Kidney epithelial cell (primary cell): ENCODE measurements at regions not wholly inside any gene's neighbourhood (a gene's known extent, or its start where the extent isn't known, plus 50 kb on each side); places are given as distances from the start of the nearest gene placed in this dataset.

Experiments
- DNase-seq: peaks from one replicate; pipeline ENCODE4 v3.0.0-alpha.2; 2010; ENCODE audit warnings: low read depth
- H3K27me3 ChIP-seq: 2 replicates; pipeline ENCODE4 v1.6.0; 2011; ENCODE audit warnings: low read length; ENCODE audit not compliant: control insufficient read depth, insufficient read depth
- H3K36me3 ChIP-seq: 2 replicates; pipeline ENCODE4 v1.5.1; 2011; ENCODE audit warnings: low read length; ENCODE audit not compliant: control insufficient read depth, insufficient read depth
- H3K4me3 ChIP-seq: 2 replicates; pipeline ENCODE4 v1.5.1; 2011; ENCODE audit warnings: low read depth, mild to moderate bottlenecking, control low read depth, low read length
- TF ChIP-seq, protein P1 (sequence below): IDR thresholded peaks from 2 replicates; pipeline ENCODE4 v1.5.1; 2011; ENCODE audit warnings: mild to moderate bottlenecking, moderate library complexity, low read length, control low read depth, inconsistent platforms; ENCODE audit not compliant: insufficient read depth, poor library complexity, severe bottlenecking

GRCh38 chrX:124274438-124275181 is 57.9 kb upstream of the TEX13D start:
- Histone ChIP-seq H3K27me3 (no peaks in the 10 kb centered on the region), H3K36me3 (no peaks in the 10 kb centered on the region), H3K4me3 (no peak overlapping the region)
- DNase-seq: no peak
- TF ChIP-seq, protein P1, sequence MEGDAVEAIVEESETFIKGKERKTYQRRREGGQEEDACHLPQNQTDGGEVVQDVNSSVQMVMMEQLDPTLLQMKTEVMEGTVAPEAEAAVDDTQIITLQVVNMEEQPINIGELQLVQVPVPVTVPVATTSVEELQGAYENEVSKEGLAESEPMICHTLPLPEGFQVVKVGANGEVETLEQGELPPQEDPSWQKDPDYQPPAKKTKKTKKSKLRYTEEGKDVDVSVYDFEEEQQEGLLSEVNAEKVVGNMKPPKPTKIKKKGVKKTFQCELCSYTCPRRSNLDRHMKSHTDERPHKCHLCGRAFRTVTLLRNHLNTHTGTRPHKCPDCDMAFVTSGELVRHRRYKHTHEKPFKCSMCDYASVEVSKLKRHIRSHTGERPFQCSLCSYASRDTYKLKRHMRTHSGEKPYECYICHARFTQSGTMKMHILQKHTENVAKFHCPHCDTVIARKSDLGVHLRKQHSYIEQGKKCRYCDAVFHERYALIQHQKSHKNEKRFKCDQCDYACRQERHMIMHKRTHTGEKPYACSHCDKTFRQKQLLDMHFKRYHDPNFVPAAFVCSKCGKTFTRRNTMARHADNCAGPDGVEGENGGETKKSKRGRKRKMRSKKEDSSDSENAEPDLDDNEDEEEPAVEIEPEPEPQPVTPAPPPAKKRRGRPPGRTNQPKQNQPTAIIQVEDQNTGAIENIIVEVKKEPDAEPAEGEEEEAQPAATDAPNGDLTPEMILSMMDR: no peak

DNA sequence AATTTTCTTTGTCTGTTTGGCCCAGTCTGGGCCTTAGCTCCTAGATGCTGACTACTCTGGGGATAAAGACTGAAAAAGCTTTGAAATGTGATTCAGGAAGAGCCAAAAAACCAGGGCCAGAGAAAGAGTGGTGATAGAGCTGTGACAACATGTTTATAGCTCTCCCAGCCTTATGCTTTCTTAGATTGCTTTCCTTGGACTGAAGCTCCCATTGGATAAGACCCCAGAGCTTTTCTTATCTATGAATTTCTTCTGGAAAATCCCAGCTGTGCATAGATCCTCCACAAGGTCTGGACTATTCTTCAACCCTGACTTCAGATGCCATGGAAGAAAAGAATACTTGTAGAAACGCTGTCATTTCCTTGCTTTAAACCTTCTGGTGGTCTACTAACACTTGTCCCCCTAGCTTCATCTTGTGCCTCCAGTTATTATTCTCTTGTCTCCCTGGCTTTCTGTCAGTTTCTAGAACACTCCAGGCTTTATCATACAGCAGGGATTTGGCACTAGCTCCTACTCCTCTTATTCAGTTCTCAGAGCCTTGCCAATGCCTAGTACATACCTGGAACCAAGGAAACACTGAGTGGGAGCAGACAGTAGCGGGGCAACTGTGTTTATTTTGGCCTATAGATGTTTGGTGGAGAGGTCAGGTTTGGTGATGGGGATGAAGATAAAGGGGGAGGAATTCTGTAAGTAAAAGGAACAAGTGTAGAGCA is 57.1 kb upstream of the TEX13D start:
- no peak for DNase-seq
- TF ChIP-seq, protein P1: no peak
- H3K27me3 ChIP-seq: no peaks in the 10 kb centered on the region
- H3K36me3 ChIP-seq: no peaks in the 10 kb centered on the region
- H3K4me3 ChIP-seq: no peak overlapping the region

GRCh38 chrX:124280294-124280902 is 52.1 kb upstream of the TEX13D start:
- TF ChIP-seq, protein P1: no peak
- H3K4me3 ChIP-seq: no peak overlapping the region

DNA sequence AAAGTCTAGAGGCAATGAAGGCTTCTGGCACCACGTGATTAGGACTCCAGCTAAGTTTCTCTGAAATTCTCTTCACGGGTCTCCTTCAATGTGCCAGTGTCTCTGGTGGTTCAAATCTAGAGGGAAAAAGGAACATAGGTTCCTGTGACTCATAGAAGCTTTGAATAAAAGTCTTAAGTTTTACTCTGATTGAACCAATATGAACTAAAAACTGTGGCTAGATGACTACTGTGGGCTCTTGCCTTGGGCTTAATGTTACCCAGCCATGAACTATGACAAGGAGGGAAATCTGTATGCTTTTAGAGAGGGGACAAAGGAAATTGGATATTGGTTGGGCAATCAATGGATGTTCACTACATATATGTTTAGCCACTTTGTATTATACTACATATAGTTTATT is 49.9 kb upstream of the TEX13D start:
- H3K27me3 ChIP-seq: no peaks in the 10 kb centered on the region
- no peaks in the 10 kb centered on the region for H3K36me3 ChIP-seq
- DNase-seq: no peak
- H3K4me3 ChIP-seq: no peak overlapping the region
- TF ChIP-seq, protein P1: no peak

More at GRCh38 chrX:124280294-124280902, 52.1 kb upstream of the TEX13D start:
- no peak for DNase-seq
- H3K36me3 ChIP-seq: no peaks in the 10 kb centered on the region
- H3K27me3 ChIP-seq: no peaks in the 10 kb centered on the region
